Karpas-422 (cell line): ENCODE measurements at regions not wholly inside any gene's neighbourhood (a gene's known extent, or its start where the extent isn't known, plus 50 kb on each side); places are given as distances from the start of the nearest gene placed in this dataset.

Experiments used
- DNase-seq: peaks from one replicate; pipeline ENCODE4 v3.0.0-alpha.2; 2015
- H2AFZ ChIP-seq: fragments of 200-600 bp; sonication (generic); 2 replicates; pipeline ENCODE4 v1.6.1; 2014; ENCODE audit warnings: antibody characterized with exemption, low read length, mixed read lengths
- H3K27ac ChIP-seq: fragments of 200-600 bp; sonication (generic); 2 replicates; pipeline ENCODE4 v1.5.1; 2014; ENCODE audit warnings: mild to moderate bottlenecking, low read length, moderate library complexity
- H3K27me3 ChIP-seq: fragments of 200-600 bp; sonication (generic); 2 replicates; pipeline ENCODE4 v1.6.1; 2014; ENCODE audit warnings: low read length, mixed read lengths
- H3K36me3 ChIP-seq: fragments of 200-600 bp; sonication (generic); 2 replicates; pipeline ENCODE4 v1.6.1; 2014; ENCODE audit warnings: low read length, mixed read lengths; ENCODE audit not compliant: insufficient read depth
- H3K4me1 ChIP-seq: fragments of 200-600 bp; sonication (generic); 2 replicates; pipeline ENCODE4 v1.6.1; 2014; ENCODE audit warnings: mild to moderate bottlenecking, low read length, mixed read lengths
- H3K4me2 ChIP-seq: fragments of 200-600 bp; sonication (generic); 2 replicates; pipeline ENCODE4 v1.6.1; 2014; ENCODE audit warnings: low read length, low read depth, mild to moderate bottlenecking; ENCODE audit not compliant: poor library complexity, severe bottlenecking
- H3K4me3 ChIP-seq: fragments of 200-600 bp; sonication (generic); 2 replicates; pipeline ENCODE4 v1.5.1; 2014; ENCODE audit warnings: mild to moderate bottlenecking, antibody characterized with exemption, low read length, mixed read lengths
- H3K79me2 ChIP-seq: fragments of 200-600 bp; sonication (generic); 2 replicates; pipeline ENCODE4 v1.6.1; 2014; ENCODE audit warnings: mild to moderate bottlenecking, low read length, mixed read lengths
- H3K9ac ChIP-seq: fragments of 200-600 bp; sonication (generic); 2 replicates; pipeline ENCODE4 v1.6.0; 2014; ENCODE audit warnings: low read length
- H3K9me2 ChIP-seq: fragments of 200-600 bp; sonication (generic), shearing (Covaris generic); replicated peaks from 2 replicates; pipeline ENCODE4 v1.6.0; 2014; ENCODE audit warnings: mild to moderate bottlenecking, low read length, moderate library complexity; ENCODE audit not compliant: insufficient read depth
- H3K9me3 ChIP-seq: fragments of 300-700, 200-600 bp; sonication (generic); 2 replicates; pipeline ENCODE4 v1.6.1; 2014; ENCODE audit warnings: low read length, mixed read lengths
- H4K20me1 ChIP-seq: fragments of 200-600 bp; sonication (generic); 2 replicates; pipeline ENCODE4 v1.6.1; 2014; ENCODE audit warnings: mild to moderate bottlenecking, antibody characterized with exemption, low read length, low read depth; ENCODE audit not compliant: insufficient read depth

- no peak for DNase-seq
- no peak overlapping the region for H3K9ac ChIP-seq
- H3K27ac ChIP-seq, result no peak overlapping the region
- no peaks in the 10 kb centered on the region for H4K20me1 ChIP-seq
- no peaks in the 10 kb centered on the region for H3K36me3 ChIP-seq
- no peaks in the 10 kb centered on the region; the same call in 1 of the 2 replicates for H3K9me3 ChIP-seq
- H3K79me2 ChIP-seq, result no peaks in the 10 kb centered on the region
- H3K4me3 ChIP-seq, result no peak overlapping the region
- no peak overlapping the region for H3K4me2 ChIP-seq
- no peak overlapping the region for H2AFZ ChIP-seq
- H3K4me1 ChIP-seq, result no peaks in the 10 kb centered on the region
- no peaks in the 10 kb centered on the region; the same call in 1 of the 2 replicates for H3K9me2 ChIP-seq
- H3K27me3 ChIP-seq, result no peaks in the 10 kb centered on the region
Observed at GRCh38 chr4:116088771-116089170, 975.4 kb upstream of the NDST4 start.

DNA sequence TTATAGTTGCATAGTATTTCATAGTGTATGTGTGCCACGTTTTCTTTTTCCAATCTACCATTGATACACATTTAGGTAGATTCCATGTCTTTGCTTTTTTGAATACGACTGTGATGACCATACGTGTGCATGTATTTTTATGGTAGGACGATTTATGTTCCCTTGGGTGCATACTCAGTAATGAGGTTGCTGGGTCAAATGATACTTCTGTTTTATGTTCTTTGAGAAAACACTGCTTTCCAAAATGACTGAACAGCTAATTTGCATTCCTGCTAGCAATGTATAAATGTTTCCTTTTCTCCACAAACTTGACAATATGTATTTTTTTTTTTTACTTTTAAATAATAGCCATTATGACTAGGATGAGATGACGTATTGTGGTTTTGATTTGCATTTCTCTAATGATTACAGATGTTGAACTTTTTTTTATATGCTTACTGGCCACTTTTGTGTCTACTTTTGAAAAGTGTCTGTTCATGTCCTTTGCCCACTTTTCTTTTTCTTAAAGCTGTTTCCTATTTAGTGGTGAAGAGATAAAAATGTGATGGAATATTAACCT lies 969.5 kb upstream of the NDST4 start:
- Histone ChIP-seq H3K9ac (no peak overlapping the region), H3K27ac (no peak overlapping the region), H4K20me1 (no peaks in the 10 kb centered on the region), H3K4me2 (no peak overlapping the region), H3K36me3 (no peaks in the 10 kb centered on the region), H3K4me1 (no peaks in the 10 kb centered on the region), H3K27me3 (no peaks in the 10 kb centered on the region), H3K4me3 (no peak overlapping the region), H3K9me3 (no peaks in the 10 kb centered on the region; the same call in 1 of the 2 replicates), H3K79me2 (no peaks in the 10 kb centered on the region), H3K9me2 (no peaks in the 10 kb centered on the region; the same call in 1 of the 2 replicates), H2AFZ (no peak overlapping the region)
- no peak for DNase-seq

- H2AFZ ChIP-seq, result no peak overlapping the region
- H3K27me3 ChIP-seq, result no peaks in the 10 kb centered on the region
- no peak overlapping the region for H3K4me2 ChIP-seq
- no peaks in the 10 kb centered on the region for H4K20me1 ChIP-seq
- H3K4me1 ChIP-seq, result no peaks in the 10 kb centered on the region
- H3K36me3 ChIP-seq, result no peaks in the 10 kb centered on the region
- no peaks in the 10 kb centered on the region for H3K9me2 ChIP-seq
- H3K9ac ChIP-seq, result no peak overlapping the region
- H3K4me3 ChIP-seq, result no peak overlapping the region
- no peaks in the 10 kb centered on the region for H3K79me2 ChIP-seq
- H3K9me3 ChIP-seq, result no peaks in the 10 kb centered on the region
- H3K27ac ChIP-seq, result no peak overlapping the region
- no peak for DNase-seq
Observed at GRCh38 chr4:116073051-116073450, 959.6 kb upstream of the NDST4 start.

GRCh38 chr4:116070283-116070682 lies 956.9 kb upstream of the NDST4 start:
- no peaks in the 10 kb centered on the region for H3K9me3 ChIP-seq
- no peaks in the 10 kb centered on the region for H3K4me1 ChIP-seq
- no peak overlapping the region for H3K9ac ChIP-seq
- DNase-seq, result no peak
- no peaks in the 10 kb centered on the region for H3K9me2 ChIP-seq
- H3K4me3 ChIP-seq, result no peak overlapping the region
- H3K27ac ChIP-seq, result no peak overlapping the region
- no peak overlapping the region for H3K4me2 ChIP-seq
- no peaks in the 10 kb centered on the region for H4K20me1 ChIP-seq
- no peaks in the 10 kb centered on the region for H3K27me3 ChIP-seq
- no peaks in the 10 kb centered on the region for H3K36me3 ChIP-seq
- no peak overlapping the region for H2AFZ ChIP-seq
- no peaks in the 10 kb centered on the region for H3K79me2 ChIP-seq

- Histone ChIP-seq H3K4me3 (no peak overlapping the region), H3K36me3 (no peaks in the 10 kb centered on the region), H3K79me2 (no peaks in the 10 kb centered on the region), H3K27ac (no peak overlapping the region), H3K27me3 (no peaks in the 10 kb centered on the region), H3K9ac (no peak overlapping the region), H3K9me2 (no peaks in the 10 kb centered on the region), H2AFZ (no peak overlapping the region), H4K20me1 (no peaks in the 10 kb centered on the region), H3K4me2 (no peak overlapping the region), H3K9me3 (no peaks in the 10 kb centered on the region), H3K4me1 (no peaks in the 10 kb centered on the region)
- no peak for DNase-seq
Observed at GRCh38 chr4:116066711-116067245, 953.4 kb upstream of the NDST4 start.

GRCh38 chr4:116064331-116064730 lies 950.9 kb upstream of the NDST4 start:
- Histone ChIP-seq H3K4me3 (no peak overlapping the region), H3K4me2 (no peak overlapping the region), H3K27me3 (no peaks in the 10 kb centered on the region), H3K36me3 (no peaks in the 10 kb centered on the region), H3K27ac (no peak overlapping the region), H3K4me1 (no peaks in the 10 kb centered on the region), H3K9ac (no peak overlapping the region), H3K9me2 (no peaks in the 10 kb centered on the region), H3K79me2 (no peaks in the 10 kb centered on the region), H3K9me3 (no peaks in the 10 kb centered on the region), H4K20me1 (no peaks in the 10 kb centered on the region), H2AFZ (no peak overlapping the region)
- no peak for DNase-seq

- no peaks in the 10 kb centered on the region for H3K36me3 ChIP-seq
- H3K9me2 ChIP-seq, result no peaks in the 10 kb centered on the region
- H3K4me2 ChIP-seq, result no peak overlapping the region
- no peaks in the 10 kb centered on the region for H3K4me1 ChIP-seq
- H3K27ac ChIP-seq, result no peak overlapping the region
- no peaks in the 10 kb centered on the region for H3K27me3 ChIP-seq
- H3K79me2 ChIP-seq, result no peaks in the 10 kb centered on the region
- no peaks in the 10 kb centered on the region for H4K20me1 ChIP-seq
- H3K9ac ChIP-seq, result no peak overlapping the region
- no peaks in the 10 kb centered on the region for H3K9me3 ChIP-seq
- H2AFZ ChIP-seq, result no peak overlapping the region
- DNase-seq, result no peak
- H3K4me3 ChIP-seq, result no peak overlapping the region
Observed at GRCh38 chr4:116059361-116059760, 945.9 kb upstream of the NDST4 start.

- H3K9me2 ChIP-seq, result no peaks in the 10 kb centered on the region
- H3K79me2 ChIP-seq, result no peaks in the 10 kb centered on the region
- H3K27ac ChIP-seq, result no peak overlapping the region
- H3K9ac ChIP-seq, result no peak overlapping the region
- H4K20me1 ChIP-seq, result no peaks in the 10 kb centered on the region
- 0 out of 2 replicates have a peak overlapping the region, but pooled peaks have one; percentile 10 for H2AFZ ChIP-seq
- H3K9me3 ChIP-seq, result no peaks in the 10 kb centered on the region
- peak; percentile 43 for DNase-seq
- no peaks in the 10 kb centered on the region for H3K4me1 ChIP-seq
- H3K27me3 ChIP-seq, result no peaks in the 10 kb centered on the region
- H3K36me3 ChIP-seq, result no peaks in the 10 kb centered on the region
- no peak overlapping the region for H3K4me2 ChIP-seq
- no peak overlapping the region for H3K4me3 ChIP-seq
Observed at GRCh38 chr4:116058129-116058528, 944.7 kb upstream of the NDST4 start.
